HG03159 (cell line): ENCODE measurements at regions not wholly inside any gene's neighbourhood (a gene's known extent, or its start where the extent isn't known, plus 50 kb on each side); places are given as distances from the start of the nearest gene placed in this dataset.

Experiments used
- ATAC-seq: cut with Tn5 transposase; IDR thresholded peaks from one replicate; pipeline ENCODE4 v1.9.1; 2021; ENCODE audit warnings: mild to moderate bottlenecking, moderate library complexity; ENCODE audit not compliant: unreplicated experiment

DNA sequence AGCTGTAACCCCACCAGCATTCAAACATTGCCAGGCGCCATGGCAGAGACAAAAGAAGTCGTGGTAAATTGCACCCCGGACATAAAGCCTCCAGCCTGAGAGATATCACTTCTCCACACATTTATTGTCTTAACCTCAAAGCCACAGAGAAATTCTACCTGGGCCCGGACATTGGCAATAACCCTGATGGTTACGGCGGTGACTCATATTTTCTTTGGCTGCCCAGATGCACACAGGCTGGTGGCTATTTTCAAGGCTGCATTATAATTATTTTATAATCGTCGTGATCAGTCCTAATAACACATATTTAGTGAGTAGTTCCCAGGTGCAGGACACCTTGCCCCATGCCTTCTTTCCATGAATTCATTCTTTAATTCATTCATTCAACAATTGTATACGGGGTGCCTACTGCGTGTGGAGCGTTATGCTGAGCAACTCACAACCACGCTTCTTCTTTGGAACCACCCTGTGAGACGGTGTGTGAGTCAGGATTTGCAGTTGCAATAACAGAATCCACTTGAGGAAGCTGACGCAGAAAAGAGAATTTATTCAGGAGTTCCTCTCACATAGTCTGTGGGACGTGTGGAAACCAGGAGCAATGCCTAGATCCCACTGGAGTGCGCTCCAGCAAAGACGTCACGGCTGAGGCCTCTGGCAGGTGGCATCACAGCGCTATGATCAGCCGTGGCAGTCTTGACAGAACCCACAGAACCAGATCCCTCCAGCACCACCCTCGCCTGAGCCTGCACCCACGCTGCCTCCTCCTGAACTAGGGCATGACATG, 245.7 kb downstream of the FOXL1 start:
- ATAC-seq = no peak

- no peak for ATAC-seq
Measured at GRCh38 chr16:86824751-86825296, 246.5 kb downstream of the FOXL1 start.

DNA sequence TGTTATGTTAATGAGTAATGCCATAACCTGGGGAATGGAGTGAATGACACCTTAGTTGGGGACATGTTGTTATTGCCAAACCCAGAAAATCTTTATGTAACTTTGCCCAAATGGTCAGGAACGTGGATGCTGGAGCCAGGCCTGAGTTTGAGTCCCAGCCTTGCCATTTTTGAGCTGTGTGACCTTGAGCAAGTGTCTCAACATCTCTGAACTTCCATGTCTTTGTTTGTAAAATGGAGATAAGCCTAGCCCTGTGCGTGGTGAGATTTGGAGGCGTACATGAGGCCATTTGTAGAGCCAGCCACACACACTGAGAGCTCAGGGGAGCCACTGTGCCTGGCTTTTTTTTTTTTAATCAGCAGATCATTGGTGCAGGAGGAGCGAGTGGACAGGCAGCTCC, 247.3 kb downstream of the FOXL1 start:
- no peak for ATAC-seq

DNA sequence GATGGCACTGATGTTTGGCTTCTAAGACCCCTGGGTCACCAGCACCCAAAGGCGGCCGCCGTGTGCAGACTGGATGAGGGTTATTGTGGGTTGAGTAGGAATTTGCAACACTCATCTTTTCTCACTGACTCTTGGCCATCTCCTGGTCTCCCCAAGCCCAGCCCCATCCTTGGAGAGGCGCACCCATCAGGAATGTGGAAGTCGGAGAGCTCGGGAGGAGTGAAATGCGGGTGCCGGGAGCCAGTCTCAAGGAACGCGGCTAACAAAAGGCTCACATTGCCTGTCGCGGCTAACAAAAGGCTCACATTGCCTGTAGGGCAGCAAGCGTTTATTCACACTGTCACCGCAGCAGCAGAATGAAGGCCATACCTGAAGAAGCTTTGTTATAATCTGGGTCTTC, 248.6 kb downstream of the FOXL1 start:
- ATAC-seq = no peak

- no peak for ATAC-seq
Measured at GRCh38 chr16:86827521-86827920, 249.2 kb downstream of the FOXL1 start.

DNA sequence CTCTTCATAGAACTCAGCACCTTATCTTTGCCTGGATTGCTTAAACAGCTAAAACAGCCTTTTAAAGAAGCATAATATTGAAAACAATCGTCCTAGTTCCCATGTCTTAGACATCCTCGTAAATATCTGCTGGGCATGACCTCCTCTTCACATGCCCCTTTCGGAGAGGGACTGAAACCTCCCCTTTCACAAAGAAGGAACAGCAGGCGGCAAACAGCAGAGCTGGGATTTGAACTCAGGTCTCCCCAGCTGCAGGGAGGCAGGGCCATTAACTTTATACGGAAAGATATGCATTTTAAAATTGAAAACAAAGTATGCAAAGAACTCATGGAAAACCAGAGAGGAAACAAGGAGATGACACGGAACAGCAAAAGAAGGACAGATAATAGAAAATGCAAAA, 249.9 kb downstream of the FOXL1 start:
- ATAC-seq = no peak

- no peak for ATAC-seq
Measured at GRCh38 chr16:86828653-86829052, 250.3 kb downstream of the FOXL1 start.

DNA sequence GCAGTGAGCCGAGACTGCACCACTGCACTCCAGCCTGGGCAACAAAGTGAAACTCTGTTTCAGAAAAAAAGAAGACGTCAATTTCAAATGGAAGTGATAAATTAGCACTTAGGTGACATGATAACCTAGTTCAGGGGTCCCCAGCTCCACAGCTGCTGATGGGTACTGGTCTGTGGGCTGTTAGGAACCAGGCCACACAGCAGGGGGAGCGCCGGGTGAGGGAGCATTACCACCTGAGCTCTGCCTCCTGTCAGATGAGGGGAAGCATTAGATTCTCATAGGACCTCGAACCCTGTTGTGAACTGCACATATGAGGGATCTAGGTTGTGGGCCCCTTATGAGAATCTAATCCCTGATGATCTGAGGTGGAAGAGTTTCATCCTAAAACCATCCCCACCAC, 253.0 kb downstream of the FOXL1 start:
- no peak for ATAC-seq

- ATAC-seq = no peak
Measured at GRCh38 chr16:86833136-86833535, 254.8 kb downstream of the FOXL1 start.

- no peak for ATAC-seq
Measured at GRCh38 chr16:86834451-86835035, 256.2 kb downstream of the FOXL1 start.

DNA sequence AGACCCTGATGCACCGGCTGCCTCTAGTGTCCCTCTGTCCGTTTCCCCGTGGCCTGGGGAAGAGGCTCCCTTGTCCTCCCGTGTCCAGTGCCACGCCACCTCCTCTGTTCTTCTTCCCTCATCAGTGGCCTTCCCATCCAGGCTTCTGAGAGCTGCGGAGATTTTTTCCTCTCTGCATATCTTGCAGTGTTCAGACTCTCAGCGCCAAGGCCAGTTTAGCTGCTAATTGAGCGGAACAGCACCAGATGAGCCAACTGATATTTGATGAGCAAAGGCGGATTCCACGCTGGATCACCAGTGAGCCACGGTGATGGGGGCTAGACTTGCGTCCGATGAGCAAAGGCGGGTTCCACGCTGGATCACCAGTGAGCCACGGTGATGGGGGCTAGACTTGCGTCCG, 257.6 kb downstream of the FOXL1 start:
- ATAC-seq = no peak

GRCh38 chr16:86836503-86837129, 258.3 kb downstream of the FOXL1 start:
- no peak for ATAC-seq

DNA sequence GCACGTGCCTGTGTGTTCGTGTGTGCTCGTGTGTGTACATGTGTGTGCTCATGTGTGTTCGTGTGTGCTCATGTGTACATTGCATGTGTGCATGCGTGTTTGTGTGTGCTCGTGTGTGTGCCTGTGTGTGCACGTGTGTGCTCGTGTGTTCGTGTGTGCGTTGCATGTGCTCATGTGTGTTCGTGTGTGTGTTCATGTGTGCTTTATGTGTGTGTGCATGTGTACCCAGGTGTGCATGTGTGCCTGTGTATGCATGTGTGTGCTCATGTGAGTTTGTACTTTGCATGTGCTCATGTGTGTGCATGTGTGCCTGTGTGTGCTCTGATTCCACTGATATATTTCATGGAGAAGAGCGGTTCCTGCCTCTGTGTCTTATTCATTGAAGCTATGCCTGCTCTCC, 265.5 kb downstream of the FOXL1 start:
- ATAC-seq = no peak

DNA sequence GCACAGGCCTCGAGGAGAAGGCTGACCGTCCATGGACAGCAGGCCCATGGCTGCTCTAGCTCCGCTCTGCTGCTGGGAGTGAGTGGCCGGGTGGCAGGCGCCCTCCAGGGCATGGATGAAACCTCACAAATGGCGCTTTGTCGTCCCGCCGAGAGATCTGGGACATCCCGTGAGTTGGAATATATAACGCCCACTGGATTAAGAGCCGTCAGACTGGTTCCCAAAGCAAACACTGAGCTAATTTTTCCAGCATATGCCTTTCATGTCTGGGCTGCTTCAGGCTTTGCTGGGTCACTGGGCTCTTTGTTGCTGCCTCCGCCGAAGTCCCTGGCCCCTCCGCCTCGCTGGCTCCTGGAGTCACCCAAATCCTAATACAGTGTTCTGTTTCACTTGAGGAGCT, 266.3 kb downstream of the FOXL1 start:
- no peak for ATAC-seq

DNA sequence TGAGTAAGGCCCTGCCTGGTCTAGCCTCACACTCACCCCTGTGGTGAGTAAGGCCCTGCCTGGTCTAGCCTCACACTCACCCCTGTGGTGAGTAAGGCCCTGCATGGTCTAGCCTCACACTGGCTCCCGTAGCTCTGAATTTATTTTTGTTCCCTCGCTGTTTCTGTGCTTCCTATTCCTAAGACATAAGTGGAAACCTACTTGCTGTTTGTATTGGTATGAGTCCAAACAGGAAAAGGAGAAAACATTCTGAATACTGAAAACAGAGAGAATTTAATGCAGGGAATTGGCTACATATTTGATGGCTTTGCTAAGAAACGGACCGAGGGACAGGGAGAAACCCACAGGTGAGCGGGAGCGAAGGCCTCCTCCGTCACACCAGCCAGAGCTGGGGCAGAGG, 267.8 kb downstream of the FOXL1 start:
- ATAC-seq = no peak

- ATAC-seq = no peak
Measured at GRCh38 chr16:86848821-86849220, 270.5 kb downstream of the FOXL1 start.

GRCh38 chr16:86850670-86851069, 272.3 kb downstream of the FOXL1 start:
- no peak for ATAC-seq

DNA sequence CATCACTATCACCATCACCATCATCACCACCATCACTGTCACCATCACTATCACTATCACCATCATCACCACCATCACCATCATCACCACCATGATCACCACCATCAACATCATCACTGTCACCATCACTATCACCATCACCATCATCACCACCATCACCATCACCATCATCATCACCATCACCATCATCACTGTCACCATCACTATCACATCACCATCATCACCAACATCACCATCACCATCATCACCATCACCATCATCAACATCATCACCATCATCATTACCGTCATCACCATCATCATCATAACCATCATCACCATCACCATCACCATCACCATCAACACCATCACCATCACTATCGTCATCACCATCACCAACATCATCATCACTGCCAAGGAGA, 273.8 kb downstream of the FOXL1 start:
- no peak for ATAC-seq

GRCh38 chr16:86854058-86854621, 275.8 kb downstream of the FOXL1 start:
- ATAC-seq = no peak

DNA sequence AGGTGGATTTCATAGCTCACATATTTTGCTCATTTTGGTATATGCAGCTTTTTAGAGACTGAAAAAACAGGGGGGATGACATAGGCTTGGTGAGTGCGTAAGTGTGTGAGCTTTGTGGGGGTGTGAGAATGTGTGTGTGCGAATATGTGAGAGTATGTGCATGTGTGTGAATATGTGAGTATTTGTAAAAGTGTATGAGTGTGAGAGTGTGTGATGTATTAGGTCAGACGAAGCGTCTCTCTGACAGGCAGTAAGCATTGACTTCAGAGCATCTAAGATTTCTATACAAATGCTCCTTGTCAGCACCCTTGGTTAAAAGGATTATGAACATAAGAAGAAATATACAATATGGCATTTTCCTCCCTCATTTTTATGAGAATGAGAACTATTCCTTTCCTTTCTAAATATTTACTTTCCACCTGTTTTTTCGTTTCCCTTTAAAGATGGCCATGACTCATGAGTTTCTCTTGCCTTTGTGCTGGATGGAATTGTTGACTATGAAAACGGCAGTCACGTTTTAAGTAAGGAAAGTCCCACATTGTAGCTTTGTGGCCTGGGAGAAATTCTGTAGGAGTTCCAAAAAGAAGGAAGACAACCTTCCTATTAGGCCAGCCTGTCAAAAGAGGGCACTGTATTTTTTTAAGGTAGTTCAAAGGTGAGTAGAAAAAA, 276.4 kb downstream of the FOXL1 start:
- no peak for ATAC-seq

- no peak for ATAC-seq
Measured at GRCh38 chr16:86856946-86857586, 278.7 kb downstream of the FOXL1 start.
